Ovary (tissue), 3 donors: ENCODE measurements at regions not wholly inside any gene's neighbourhood (a gene's known extent, or its start where the extent isn't known, plus 50 kb on each side); places are given as distances from the start of the nearest gene placed in this dataset.

Experiments used
- EP300 ChIP-seq: sonication (generic); formaldehyde crosslinking; IDR thresholded peaks from one replicate; pipeline ENCODE4 v1.6.1; 2017; ENCODE audit warnings: antibody characterized with exemption
- POLR2A ChIP-seq: fragments of 450-650 bp; IDR thresholded peaks from one replicate; pipeline ENCODE4 v1.6.1; 2017; ENCODE audit warnings: antibody characterized with exemption, mild to moderate bottlenecking, moderate library complexity
- TF ChIP-seq, protein P1 (sequence below), 3 donors: fragments of 450-650 bp in 2 of 3; fragments of 200-600 bp in 1 of 3; IDR thresholded peaks; one replicate each; pipeline versions ENCODE4 v1.5.1 to v1.8.0; 2016 to 2022; ENCODE audit warnings: antibody characterized with exemption in 3 of 3, mild to moderate bottlenecking in 1 of 3
- donor health status: DM: no; HTN: no; CAD: no.

DNA sequence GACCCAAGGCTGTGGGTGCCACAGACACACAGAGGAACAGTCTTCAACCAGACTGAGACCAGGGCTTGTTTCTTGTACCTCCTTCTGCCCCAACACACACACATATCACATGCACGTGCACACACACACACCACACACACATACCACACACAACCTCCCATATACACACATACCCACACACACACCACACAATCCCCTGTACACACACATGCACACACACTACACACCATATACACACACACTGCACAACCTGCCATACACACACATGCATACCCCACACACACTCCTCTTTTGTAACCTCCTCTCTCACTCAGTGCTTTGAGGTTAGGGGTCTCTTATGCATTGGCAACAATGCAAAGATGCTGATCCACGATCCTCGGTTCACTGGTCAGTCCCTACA lies 217.0 kb downstream of the AJAP1 start:
- TF ChIP-seq, protein P1, sequence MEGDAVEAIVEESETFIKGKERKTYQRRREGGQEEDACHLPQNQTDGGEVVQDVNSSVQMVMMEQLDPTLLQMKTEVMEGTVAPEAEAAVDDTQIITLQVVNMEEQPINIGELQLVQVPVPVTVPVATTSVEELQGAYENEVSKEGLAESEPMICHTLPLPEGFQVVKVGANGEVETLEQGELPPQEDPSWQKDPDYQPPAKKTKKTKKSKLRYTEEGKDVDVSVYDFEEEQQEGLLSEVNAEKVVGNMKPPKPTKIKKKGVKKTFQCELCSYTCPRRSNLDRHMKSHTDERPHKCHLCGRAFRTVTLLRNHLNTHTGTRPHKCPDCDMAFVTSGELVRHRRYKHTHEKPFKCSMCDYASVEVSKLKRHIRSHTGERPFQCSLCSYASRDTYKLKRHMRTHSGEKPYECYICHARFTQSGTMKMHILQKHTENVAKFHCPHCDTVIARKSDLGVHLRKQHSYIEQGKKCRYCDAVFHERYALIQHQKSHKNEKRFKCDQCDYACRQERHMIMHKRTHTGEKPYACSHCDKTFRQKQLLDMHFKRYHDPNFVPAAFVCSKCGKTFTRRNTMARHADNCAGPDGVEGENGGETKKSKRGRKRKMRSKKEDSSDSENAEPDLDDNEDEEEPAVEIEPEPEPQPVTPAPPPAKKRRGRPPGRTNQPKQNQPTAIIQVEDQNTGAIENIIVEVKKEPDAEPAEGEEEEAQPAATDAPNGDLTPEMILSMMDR (IDR thresholded peaks at IDR 0.05): no peak
- TF ChIP-seq POLR2A (no peak), EP300 (no peak)
